A549 (cell line): ENCODE measurements at regions not wholly inside any gene's neighbourhood (a gene's known extent, or its start where the extent isn't known, plus 50 kb on each side); places are given as distances from the start of the nearest gene placed in this dataset.

Experiments
- ATAC-seq, 2 experiments: fragments of 200-7000 bp in 1 of 2; fragments of >200 bp in 1 of 2; cut with Nextera tagmentation in 1 of 2; cut with Tn5 transposase in 1 of 2; 3 replicates each; pipeline versions ENCODE4 v1.8.0 to v1.9.1; 2018 to 2020; ENCODE audit warnings: mild to moderate bottlenecking in 1 of 2, moderate library complexity in 1 of 2
- CTCF ChIA-PET: fragments of 300-600 bp; sonication (Branson Sonifier 250); formaldehyde crosslinking; extraction: SDS; loops from one replicate; lab custom pipeline; 2021; ENCODE audit warnings: antibody characterized with exemption, inconsistent platforms; lab: Yijun Ruan, JAX
- POLR2A ChIA-PET: fragments of 350-600 bp; formaldehyde crosslinking; extraction: SDS; loops from one replicate; lab custom pipeline; 2021; ENCODE audit warnings: antibody characterized with exemption, inconsistent platforms; lab: Yijun Ruan, JAX
- DNase-seq, 2 experiments: peaks; one replicate each; pipeline versions ENCODE4 v3.0.0 to v3.0.0-alpha.2; 2011 to 2016; ENCODE audit warnings: low read depth in 1 of 2, low spot score in 1 of 2
- FAIRE-seq: peaks from 2 replicates; lab custom pipeline; 2011; peaks lifted over from hg19 to GRCh38; lab: Jason Lieb, UNC
- H3K27ac ChIP-seq, 2 experiments: fragments of >200 bp; sonication (Bioruptor Twin); formaldehyde crosslinking; 3 replicates each; pipeline ENCODE4 v1.5.1; 2016 to 2017
- H3K4me1 ChIP-seq: fragments of >200 bp; sonication (Bioruptor Twin); formaldehyde crosslinking; 3 replicates; pipeline ENCODE4 v1.6.1; 2016
- H3K4me2 ChIP-seq: fragments of >200 bp; sonication (Bioruptor Twin); formaldehyde crosslinking; 3 replicates; pipeline ENCODE4 v1.6.1; 2016
- H3K4me3 ChIP-seq: fragments of >200 bp; sonication (Bioruptor Twin); formaldehyde crosslinking; 3 replicates; pipeline ENCODE4 v1.5.1; 2016
- H3K9me3 ChIP-seq: fragments of >200 bp; sonication (Bioruptor Twin); formaldehyde crosslinking; 3 replicates; pipeline ENCODE4 v1.6.1; 2016
- CBX8 ChIP-seq: fragments of 200-600 bp; sonication (generic); IDR thresholded peaks from 2 replicates; pipeline ENCODE4 v1.6.1; 2016
- CEBPB ChIP-seq, 2 experiments: fragments of >200 bp in 1 of 2; sonication (Bioruptor Twin) in 1 of 2; formaldehyde crosslinking in 1 of 2; IDR thresholded peaks; 2 replicates each; pipeline ENCODE4 v1.6.1; 2012 to 2016
- CHD2 ChIP-seq: fragments of 150-350 bp; IDR thresholded peaks from 2 replicates; pipeline ENCODE4 v1.6.1; 2014; ENCODE audit warnings: low read length; ENCODE audit not compliant: partially characterized antibody
- CTCF ChIP-seq: fragments of >200 bp; sonication (Bioruptor Twin); formaldehyde crosslinking; IDR thresholded peaks from 3 replicates; pipeline ENCODE4 v1.5.1; 2016
- EHMT2 ChIP-seq: fragments of 200-600 bp; sonication (generic); IDR thresholded peaks from 2 replicates; pipeline ENCODE4 v1.6.1; 2016; ENCODE audit warnings: antibody characterized with exemption, low read depth, mild to moderate bottlenecking, moderate library complexity
- EP300 ChIP-seq, 2 experiments: fragments of >200 bp; sonication (Bioruptor Twin); formaldehyde crosslinking; IDR thresholded peaks; 2 replicates in 1 of 2; 3 replicates in 1 of 2; pipeline ENCODE4 v1.6.1; 2016 to 2017
- GATA3 ChIP-seq: IDR thresholded peaks from 2 replicates; pipeline ENCODE4 v1.6.1; 2012; ENCODE audit warnings: borderline replicate concordance
- HEYL ChIP-seq: fragments of 250-450 bp; sonication (Bioruptor Pico); IDR thresholded peaks from 2 replicates; pipeline ENCODE4 v1.8.0; 2021; ENCODE audit warnings: mild to moderate bottlenecking, moderate library complexity
- HOXA7 ChIP-seq: fragments of 250-450 bp; sonication (Bioruptor Pico); IDR thresholded peaks from 2 replicates; pipeline ENCODE4 v1.5.0; 2020; ENCODE audit warnings: mild to moderate bottlenecking, moderate library complexity
- HOXB13 ChIP-seq: fragments of 250-450 bp; sonication (Bioruptor Pico); IDR thresholded peaks from 2 replicates; pipeline ENCODE4 v1.5.0; 2020; ENCODE audit warnings: low read depth, mild to moderate bottlenecking, moderate library complexity
- MAX ChIP-seq: IDR thresholded peaks from 2 replicates; pipeline ENCODE4 v1.6.1; 2012
- MAZ ChIP-seq: fragments of 150-350 bp; IDR thresholded peaks from 2 replicates; pipeline ENCODE4 v1.6.1; 2014; ENCODE audit warnings: antibody characterized with exemption, low read depth, low read length, borderline replicate concordance
- NFE2L2 ChIP-seq: fragments of 150-350 bp; conservative IDR thresholded peaks from 2 replicates; pipeline ENCODE4 v1.6.1; 2014; ENCODE audit warnings: low read length
- NPAS2 ChIP-seq: fragments of 250-450 bp; sonication (Bioruptor Pico); IDR thresholded peaks from 2 replicates; pipeline ENCODE4 v1.8.0; 2022; ENCODE audit warnings: mild to moderate bottlenecking, moderate library complexity, borderline replicate concordance
- POLR2A ChIP-seq: IDR thresholded peaks from 2 replicates; pipeline ENCODE4 v1.6.1; 2012; ENCODE audit warnings: mild to moderate bottlenecking, low read length
- POLR2AphosphoS2 ChIP-seq: conservative IDR thresholded peaks from 2 replicates; pipeline ENCODE4 v1.6.1; 2012; ENCODE audit warnings: low read length, improper control_type of control experiment, inconsistent platforms
- RAD21 ChIP-seq, 2 experiments: fragments of >200 bp in 1 of 2; sonication (Bioruptor Twin) in 1 of 2; formaldehyde crosslinking in 1 of 2; IDR thresholded peaks in 1 of 2; conservative IDR thresholded peaks in 1 of 2; 2 replicates in 1 of 2; 3 replicates in 1 of 2; pipeline ENCODE4 v1.6.1; 2012 to 2018; ENCODE audit warnings: inconsistent platforms in 1 of 2
- RNF2 ChIP-seq: fragments of 200-600 bp; sonication (generic); IDR thresholded peaks from 2 replicates; pipeline ENCODE4 v1.6.1; 2016; ENCODE audit warnings: low read depth, mild to moderate bottlenecking, antibody characterized with exemption, moderate library complexity, borderline replicate concordance
- SMC3 ChIP-seq: fragments of >200 bp; sonication (Bioruptor Twin); formaldehyde crosslinking; IDR thresholded peaks from 3 replicates; pipeline ENCODE4 v1.6.1; 2018; ENCODE audit warnings: inconsistent platforms
- TP53 ChIP-seq: fragments of 250-450 bp; sonication (Bioruptor Pico); IDR thresholded peaks from 2 replicates; pipeline ENCODE4 v1.5.0; 2021; ENCODE audit warnings: mild to moderate bottlenecking, moderate library complexity
- ZC3H11A ChIP-seq: fragments of 450-650 bp; IDR thresholded peaks from 2 replicates; pipeline ENCODE4 v1.6.1; 2014; ENCODE audit warnings: antibody characterized with exemption, mild to moderate bottlenecking
- ZSCAN20 ChIP-seq: fragments of 250-450 bp; sonication (Bioruptor Pico); IDR thresholded peaks from 2 replicates; pipeline ENCODE4 v1.8.0; 2022; ENCODE audit warnings: mild to moderate bottlenecking, moderate library complexity
- WGBS: methylation state at CpG from one replicate; pipeline ENCODE4 v1.1.6; 2017; ENCODE audit errors: missing lambda C conversion rate; 5-methylcytosine and 5-hydroxymethylcytosine counted together
- TF ChIP-seq, protein P1 (sequence below): IDR thresholded peaks from 2 replicates; pipeline ENCODE4 v1.6.1; 2012; ENCODE audit warnings: low read depth, borderline replicate concordance
- TF ChIP-seq, protein P2 (sequence below): fragments of 250-450 bp; sonication (Bioruptor Pico); IDR thresholded peaks from 2 replicates; pipeline ENCODE4 v1.5.0; 2021; ENCODE audit warnings: mild to moderate bottlenecking, moderate library complexity, borderline replicate concordance
- TF ChIP-seq, protein P3 (sequence below): fragments of 450-650 bp; IDR thresholded peaks from 2 replicates; pipeline ENCODE4 v1.6.1; 2014; ENCODE audit warnings: antibody characterized with exemption
- TF ChIP-seq, protein P4 (sequence below): IDR thresholded peaks from 2 replicates; pipeline ENCODE4 v1.6.1; 2012

- TF ChIP-seq HOXA7 (CRISPR knock-in tag) (no peak), POLR2AphosphoS2 (no peak), EP300 (IDR thresholded peaks at IDR 0.05) (no peak), CTCF (no peak), CBX8 (no peak), HEYL (CRISPR knock-in tag) (no peak), NPAS2 (CRISPR knock-in tag) (no peak), CEBPB (IDR thresholded peaks at IDR 0.05) (no peak), ZC3H11A (no peak), NFE2L2 (no peak), RAD21 (conservative IDR thresholded peaks at IDR 0.05 in 1 of 2, IDR thresholded peaks at IDR 0.05 in 1 of 2) (no peak)
- TF ChIP-seq, protein P1, sequence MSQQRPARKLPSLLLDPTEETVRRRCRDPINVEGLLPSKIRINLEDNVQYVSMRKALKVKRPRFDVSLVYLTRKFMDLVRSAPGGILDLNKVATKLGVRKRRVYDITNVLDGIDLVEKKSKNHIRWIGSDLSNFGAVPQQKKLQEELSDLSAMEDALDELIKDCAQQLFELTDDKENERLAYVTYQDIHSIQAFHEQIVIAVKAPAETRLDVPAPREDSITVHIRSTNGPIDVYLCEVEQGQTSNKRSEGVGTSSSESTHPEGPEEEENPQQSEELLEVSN: no peak
- TF ChIP-seq, all 56 proteins: peak for 0
- H3K27ac ChIP-seq: no peak overlapping the region
- ChIA-PET CTCF (no interaction called here), POLR2A (no interaction called here)
- 20% methylated on average over 4 of the region's 4 CpGs for WGBS
- no peaks in the 10 kb centered on the region for H3K9me3 ChIP-seq
- no peak for FAIRE-seq
- ATAC-seq: no peak
- H3K4me3 ChIP-seq: no peak overlapping the region
- DNase-seq: no peak
- no peak overlapping the region for H3K4me2 ChIP-seq
- H3K4me1 ChIP-seq: no peaks in the 10 kb centered on the region
Measured at GRCh38 chr9:80188579-80188978, 616.8 kb downstream of the TLE4 start.

GRCh38 chr9:80185112-80185738 is 613.5 kb downstream of the TLE4 start:
- CTCF ChIA-PET: interaction anchor here (1.1 to 3.0 kb wide), 2 partner anchors 10 kb away, joined by 4 to 9 read pairs; no protein-coding TSS in a partner anchor
- no peaks in the 10 kb centered on the region for H3K4me1 ChIP-seq

More at GRCh38 chr9:80185112-80185738, 613.5 kb downstream of the TLE4 start:
- no peak for FAIRE-seq
- DNase-seq: no peak
- no peak for ATAC-seq
- Histone ChIP-seq H3K9me3 (0 out of 3 replicates have a peak, but pooled peaks cover 9% of the 10 kb centered on the region), H3K4me3 (no peak overlapping the region), H3K27ac (no peak overlapping the region), H3K4me2 (no peak overlapping the region)
- 100% methylated on average over 3 of the region's 27 CpGs for WGBS
- TF ChIP-seq, protein P2, sequence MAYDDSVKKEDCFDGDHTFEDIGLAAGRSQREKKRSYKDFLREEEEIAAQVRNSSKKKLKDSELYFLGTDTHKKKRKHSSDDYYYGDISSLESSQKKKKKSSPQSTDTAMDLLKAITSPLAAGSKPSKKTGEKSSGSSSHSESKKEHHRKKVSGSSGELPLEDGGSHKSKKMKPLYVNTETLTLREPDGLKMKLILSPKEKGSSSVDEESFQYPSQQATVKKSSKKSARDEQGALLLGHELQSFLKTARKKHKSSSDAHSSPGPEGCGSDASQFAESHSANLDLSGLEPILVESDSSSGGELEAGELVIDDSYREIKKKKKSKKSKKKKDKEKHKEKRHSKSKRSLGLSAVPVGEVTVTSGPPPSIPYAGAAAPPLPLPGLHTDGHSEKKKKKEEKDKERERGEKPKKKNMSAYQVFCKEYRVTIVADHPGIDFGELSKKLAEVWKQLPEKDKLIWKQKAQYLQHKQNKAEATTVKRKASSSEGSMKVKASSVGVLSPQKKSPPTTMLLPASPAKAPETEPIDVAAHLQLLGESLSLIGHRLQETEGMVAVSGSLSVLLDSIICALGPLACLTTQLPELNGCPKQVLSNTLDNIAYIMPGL (CRISPR knock-in tag): no peak
- no peak for TF ChIP-seq CTCF
- TF ChIP-seq, protein P3, sequence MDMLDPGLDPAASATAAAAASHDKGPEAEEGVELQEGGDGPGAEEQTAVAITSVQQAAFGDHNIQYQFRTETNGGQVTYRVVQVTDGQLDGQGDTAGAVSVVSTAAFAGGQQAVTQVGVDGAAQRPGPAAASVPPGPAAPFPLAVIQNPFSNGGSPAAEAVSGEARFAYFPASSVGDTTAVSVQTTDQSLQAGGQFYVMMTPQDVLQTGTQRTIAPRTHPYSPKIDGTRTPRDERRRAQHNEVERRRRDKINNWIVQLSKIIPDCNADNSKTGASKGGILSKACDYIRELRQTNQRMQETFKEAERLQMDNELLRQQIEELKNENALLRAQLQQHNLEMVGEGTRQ: no peak
- TF ChIP-seq HOXB13: no peak
- TF ChIP-seq EHMT2: no peak
- no peak for TF ChIP-seq CEBPB (IDR thresholded peaks at IDR 0.05)
- no peak for TF ChIP-seq POLR2A
- no peak for TF ChIP-seq RAD21 (conservative IDR thresholded peaks at IDR 0.05 in 1 of 2, IDR thresholded peaks at IDR 0.05 in 1 of 2)
- no peak for TF ChIP-seq ZSCAN20 (CRISPR knock-in tag)
- TF ChIP-seq, protein P4, sequence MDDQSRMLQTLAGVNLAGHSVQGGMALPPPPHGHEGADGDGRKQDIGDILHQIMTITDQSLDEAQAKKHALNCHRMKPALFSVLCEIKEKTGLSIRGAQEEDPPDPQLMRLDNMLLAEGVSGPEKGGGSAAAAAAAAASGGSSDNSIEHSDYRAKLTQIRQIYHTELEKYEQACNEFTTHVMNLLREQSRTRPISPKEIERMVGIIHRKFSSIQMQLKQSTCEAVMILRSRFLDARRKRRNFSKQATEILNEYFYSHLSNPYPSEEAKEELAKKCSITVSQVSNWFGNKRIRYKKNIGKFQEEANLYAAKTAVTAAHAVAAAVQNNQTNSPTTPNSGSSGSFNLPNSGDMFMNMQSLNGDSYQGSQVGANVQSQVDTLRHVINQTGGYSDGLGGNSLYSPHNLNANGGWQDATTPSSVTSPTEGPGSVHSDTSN: no peak
- TF ChIP-seq MAZ: no peak
- no peak for TF ChIP-seq CHD2
- no peak for TF ChIP-seq TP53 (CRISPR knock-in tag)
- no peak for TF ChIP-seq GATA3
- TF ChIP-seq MAX: no peak
- TF ChIP-seq CBX8: no peak
- no peak for TF ChIP-seq SMC3
- no peak for TF ChIP-seq HEYL (CRISPR knock-in tag)
- no peak for TF ChIP-seq RNF2
- POLR2A ChIA-PET: interaction anchor here (0.7 kb wide), 1 partner anchor 650 kb away, joined by 6 read pairs; no protein-coding TSS in a partner anchor
